H1 (cell line): ENCODE measurements at regions not wholly inside any gene's neighbourhood (a gene's known extent, or its start where the extent isn't known, plus 50 kb on each side); places are given as distances from the start of the nearest gene placed in this dataset.

Source experiments
- CHD7 ChIP-seq: fragments of 300-600 bp; sonication (generic); IDR thresholded peaks from 2 replicates; pipeline ENCODE4 v1.7.1; 2012; ENCODE audit warnings: low read length, moderate library complexity, mild to moderate bottlenecking, inconsistent platforms; ENCODE audit not compliant: insufficient replicate concordance
- EP300 ChIP-seq, 2 experiments: IDR thresholded peaks; 1 replicate in 1 of 2; 2 replicates in 1 of 2; pipeline ENCODE4 v1.6.1; 2011 to 2012; ENCODE audit warnings: low read depth in 2 of 2, low read length in 2 of 2, mild to moderate bottlenecking in 2 of 2, borderline replicate concordance in 1 of 2, inconsistent platforms in 1 of 2, moderate library complexity in 1 of 2
- KDM5A ChIP-seq: fragments of 200-600 bp; IDR thresholded peaks from 2 replicates; pipeline ENCODE4 v1.7.1; 2012; ENCODE audit warnings: mild to moderate bottlenecking, low read length, inconsistent platforms, mixed read lengths
- SIRT6 ChIP-seq: IDR thresholded peaks from one replicate; pipeline ENCODE4 v1.7.1; 2012; ENCODE audit warnings: low read length, inconsistent platforms
- USF2 ChIP-seq: IDR thresholded peaks from 2 replicates; pipeline ENCODE4 v1.6.1; 2011; ENCODE audit warnings: low read length, improper control_type of control experiment
- ZNF274 ChIP-seq: IDR thresholded peaks from 2 replicates; pipeline ENCODE4 v1.7.0; 2012; ENCODE audit warnings: low read length, borderline replicate concordance; ENCODE audit errors: extremely low read depth

DNA sequence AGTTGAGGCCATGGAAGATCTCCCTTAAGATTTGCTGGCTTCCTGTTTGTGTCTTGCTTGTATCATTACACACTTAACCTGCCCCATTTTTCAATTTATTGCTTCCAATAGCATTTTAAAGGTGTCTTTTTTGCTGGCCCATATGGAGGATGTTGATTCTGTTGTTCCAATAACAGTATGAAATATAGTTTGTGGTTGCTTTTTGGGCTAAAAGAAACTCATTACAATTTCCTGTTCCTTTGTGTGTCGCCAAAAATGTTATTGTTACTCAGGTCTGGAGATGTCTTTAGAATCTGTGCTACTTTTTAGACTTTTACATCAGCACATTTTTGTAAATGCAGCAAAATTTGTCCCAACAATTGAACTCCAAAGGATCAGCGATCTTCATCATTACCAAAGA is 234.0 kb upstream of the ITGA4 start (continued):
- TF ChIP-seq CHD7 = no peak
- TF ChIP-seq ZNF274 = no peak
- no peak for TF ChIP-seq KDM5A
- no peak for TF ChIP-seq EP300 (IDR thresholded peaks at IDR 0.05; ENCODE audit: borderline replicate concordance in 1 of 2, low read depth in 2 of 2, low read length in 2 of 2)
- TF ChIP-seq SIRT6 = no peak
- TF ChIP-seq USF2 = no peak
